GM18867 (cell line): ENCODE measurements at regions not wholly inside any gene's neighbourhood (a gene's known extent, or its start where the extent isn't known, plus 50 kb on each side); places are given as distances from the start of the nearest gene placed in this dataset.

Experiments used
- ATAC-seq: cut with Tn5 transposase; IDR thresholded peaks from one replicate; pipeline ENCODE4 v1.9.1; 2021; ENCODE audit warnings: mild to moderate bottlenecking, moderate library complexity; ENCODE audit not compliant: unreplicated experiment

DNA sequence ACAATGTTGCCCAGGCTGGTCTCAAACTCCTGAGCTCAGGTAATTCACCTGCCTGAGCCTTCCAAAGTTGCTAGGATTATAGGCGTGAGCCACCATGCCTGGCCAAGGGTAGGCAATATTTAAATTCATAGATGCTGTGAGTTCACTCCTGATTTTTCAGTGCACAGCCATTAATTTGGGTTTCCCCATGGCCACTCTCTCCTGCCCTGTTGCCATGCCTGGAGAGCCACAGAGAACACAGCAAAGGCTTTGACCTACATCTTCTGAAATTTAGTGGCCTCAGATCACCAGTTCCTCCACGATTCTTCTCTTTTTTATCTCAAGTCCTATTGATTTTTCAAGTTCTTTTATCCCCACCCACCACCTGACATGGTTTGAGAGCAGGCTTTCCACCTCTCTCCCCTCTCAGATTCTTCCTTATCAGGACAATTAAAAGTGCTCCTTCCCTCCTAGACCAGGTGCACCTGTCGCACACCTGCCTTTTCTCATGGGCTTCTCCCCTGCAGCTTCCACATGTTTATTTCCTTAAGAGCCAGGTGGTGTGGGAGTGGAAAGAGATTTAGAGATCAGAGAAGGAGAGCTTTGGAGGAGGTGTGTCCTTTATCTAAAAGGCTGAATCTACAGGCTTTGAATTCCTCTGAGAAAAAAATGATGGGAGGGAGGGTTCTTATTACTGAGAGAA is 123.8 kb downstream of the ADRA2A start:
- ATAC-seq: no peak

- ATAC-seq: no peak
Observed at GRCh38 chr10:111203615-111204014, 126.8 kb downstream of the ADRA2A start.

GRCh38 chr10:111204838-111205237 is 128.0 kb downstream of the ADRA2A start:
- no peak for ATAC-seq

GRCh38 chr10:111206521-111206920 is 129.7 kb downstream of the ADRA2A start:
- no peak for ATAC-seq

GRCh38 chr10:111207500-111207899 is 130.7 kb downstream of the ADRA2A start:
- peak; percentile 53 for ATAC-seq

- ATAC-seq: no peak
Observed at GRCh38 chr10:111208951-111209350, 132.1 kb downstream of the ADRA2A start.

- ATAC-seq: no peak
Observed at GRCh38 chr10:111209692-111210091, 132.9 kb downstream of the ADRA2A start.

DNA sequence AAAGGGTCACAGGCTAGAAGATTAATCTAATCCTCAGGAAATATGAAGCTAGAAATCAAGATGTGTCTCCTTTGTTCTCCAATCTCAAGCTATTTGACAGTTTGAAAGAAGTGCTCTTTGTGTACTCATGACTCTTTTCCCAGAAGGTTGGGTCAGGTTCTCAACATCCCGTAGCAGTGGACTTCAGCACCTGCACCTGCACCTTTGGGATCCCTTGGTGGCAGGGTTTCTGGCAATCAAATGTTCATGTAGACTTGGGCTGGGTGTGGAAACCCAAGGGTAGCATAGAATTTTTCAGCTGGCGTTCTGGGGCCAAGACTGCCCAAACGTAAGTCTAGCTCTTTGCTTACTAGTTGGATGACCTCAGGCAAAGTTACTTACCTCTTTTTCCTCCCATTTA is 134.4 kb downstream of the ADRA2A start:
- no peak for ATAC-seq

DNA sequence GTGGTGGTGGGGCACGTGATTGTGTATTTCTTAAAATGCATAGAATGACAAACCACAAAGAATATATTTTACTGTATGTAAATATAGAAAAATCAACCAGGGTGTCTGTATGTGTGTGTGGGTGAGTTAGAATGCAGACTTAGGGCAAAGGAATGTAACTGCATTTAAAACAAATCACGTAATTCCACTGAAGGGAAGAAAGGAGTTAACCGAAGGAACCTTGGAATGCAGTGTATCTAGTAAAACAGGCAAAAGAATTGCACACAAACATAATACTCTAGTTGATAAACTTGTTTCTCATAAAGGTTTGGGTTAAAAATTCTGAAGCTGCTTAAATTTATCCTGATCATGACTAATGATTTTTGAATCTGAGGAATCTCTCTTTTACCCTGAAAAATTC is 134.9 kb downstream of the ADRA2A start:
- no peak for ATAC-seq

- no peak for ATAC-seq
Observed at GRCh38 chr10:111221682-111222480, 145.1 kb downstream of the ADRA2A start.

GRCh38 chr10:111222961-111223360 is 146.1 kb downstream of the ADRA2A start:
- ATAC-seq: no peak

GRCh38 chr10:111231779-111232178 is 154.9 kb downstream of the ADRA2A start:
- ATAC-seq: no peak

DNA sequence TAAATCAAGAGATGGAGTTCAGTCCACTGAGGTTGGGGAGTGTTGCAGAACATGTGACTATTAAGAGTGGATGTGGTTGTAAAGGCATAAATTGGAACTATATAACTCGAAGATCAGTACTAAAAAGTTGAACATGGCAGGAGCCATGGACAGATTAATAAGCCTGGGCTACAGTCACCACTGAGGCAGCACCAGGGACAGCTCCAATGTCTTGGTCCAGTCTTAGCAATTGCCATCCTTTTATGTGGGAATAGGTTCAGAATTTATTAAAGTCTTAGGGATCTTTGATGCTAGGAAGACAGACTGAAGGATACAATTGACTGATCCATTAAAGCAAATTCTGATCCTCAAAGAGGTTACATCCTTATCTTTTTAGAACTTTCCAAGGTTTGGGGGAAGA is 156.6 kb downstream of the ADRA2A start:
- no peak for ATAC-seq

- ATAC-seq: no peak
Observed at GRCh38 chr10:111234234-111234913, 157.5 kb downstream of the ADRA2A start.

- ATAC-seq: no peak
Observed at GRCh38 chr10:111234914-111235302, 158.1 kb downstream of the ADRA2A start.

DNA sequence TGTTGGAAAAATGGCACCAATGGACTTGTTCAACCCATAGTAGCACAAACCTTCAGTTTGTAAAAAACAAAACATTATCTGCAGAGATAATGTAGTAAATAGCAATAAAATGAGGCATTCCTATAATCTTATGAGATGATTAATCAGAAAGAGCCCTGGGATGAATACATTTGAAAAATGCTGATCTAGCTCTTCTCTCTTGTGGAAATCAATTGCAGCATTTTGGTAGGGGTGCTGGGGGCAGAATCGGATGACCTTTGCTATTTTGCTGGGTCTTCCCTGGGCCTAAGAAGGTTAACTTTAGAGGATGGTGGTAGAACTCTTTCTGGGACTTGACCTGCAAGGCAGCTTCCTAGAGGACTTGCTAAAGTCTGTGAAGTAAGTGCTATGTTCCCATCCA is 163.5 kb downstream of the ADRA2A start:
- ATAC-seq: no peak

- no peak for ATAC-seq
Observed at GRCh38 chr10:111243126-111243525, 166.3 kb downstream of the ADRA2A start.

- ATAC-seq: no peak
Observed at GRCh38 chr10:111246136-111246535, 169.3 kb downstream of the ADRA2A start.

DNA sequence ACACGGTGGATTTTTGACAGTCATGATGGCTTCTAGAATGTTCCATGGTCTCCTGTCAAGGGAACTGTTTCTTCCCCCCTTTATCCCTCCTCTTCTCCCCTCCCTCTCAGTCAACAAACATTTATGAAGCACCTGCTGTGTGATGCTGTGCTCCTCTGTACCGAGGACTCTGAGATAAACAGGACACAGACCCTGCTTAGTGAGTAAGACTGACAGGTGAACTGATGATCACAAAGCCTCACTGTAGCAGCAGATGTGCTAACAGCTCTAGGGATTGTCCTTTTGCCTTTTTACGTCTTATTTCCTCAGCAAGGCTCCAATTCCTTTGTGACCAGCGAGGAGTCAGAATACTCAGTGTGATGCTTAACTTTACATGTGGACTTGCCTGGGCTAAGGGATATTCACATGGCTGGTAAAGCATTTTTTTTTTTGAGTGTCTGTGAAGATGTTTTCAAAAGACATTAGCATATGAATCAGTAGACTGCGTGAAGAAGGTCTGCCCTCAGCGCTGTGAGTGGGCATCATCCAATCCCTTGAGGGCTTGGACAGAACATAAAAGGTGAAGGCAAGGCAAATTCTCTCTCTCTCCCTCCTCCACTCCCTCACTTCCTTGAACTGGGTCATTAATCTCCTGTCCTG is 170.1 kb downstream of the ADRA2A start:
- no peak for ATAC-seq

DNA sequence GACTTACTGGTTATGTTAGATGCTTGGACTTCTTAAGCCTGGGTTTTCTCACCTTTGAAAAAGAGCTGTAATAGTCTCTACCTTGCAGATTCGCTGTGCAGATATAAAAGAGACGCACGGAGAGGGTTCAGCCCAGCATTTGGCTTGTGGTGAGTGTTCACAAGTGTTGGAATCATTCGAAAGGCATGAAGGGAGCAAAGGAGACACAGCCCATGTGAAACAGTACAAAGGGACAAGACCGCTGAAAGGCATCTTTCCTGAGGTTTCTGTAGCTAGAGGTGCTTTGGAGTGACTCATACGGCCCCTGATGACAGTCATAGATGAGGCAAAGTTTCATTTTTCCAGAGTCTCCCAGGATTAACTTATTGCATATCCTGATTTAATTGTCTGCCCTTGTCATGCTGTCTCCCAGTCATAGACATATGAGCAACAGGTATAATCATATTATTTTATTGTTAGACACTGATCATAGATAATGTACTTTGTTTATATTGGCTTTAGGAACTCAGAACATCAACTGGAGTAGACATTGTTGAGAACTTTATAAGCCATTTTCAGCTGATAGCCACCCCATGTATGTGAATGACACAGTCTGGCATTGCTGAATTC is 171.1 kb downstream of the ADRA2A start:
- ATAC-seq: no peak

- no peak for ATAC-seq
Observed at GRCh38 chr10:111249925-111250324, 173.1 kb downstream of the ADRA2A start.
